Vagina (tissue), 2 donors: ENCODE measurements at regions not wholly inside any gene's neighbourhood (a gene's known extent, or its start where the extent isn't known, plus 50 kb on each side); places are given as distances from the start of the nearest gene placed in this dataset.

Source experiments
- DNase-seq, 2 donors: peaks; one replicate each; pipeline ENCODE4 v3.0.0-alpha.2; 2017; ENCODE audit errors: extremely low spot score in 2 of 2
- H3K27ac ChIP-seq: fragments of 200-600 bp; sonication (generic); one replicate; pipeline ENCODE4 v1.5.1; 2019
- H3K27me3 ChIP-seq: fragments of 200-600 bp; sonication (generic); one replicate; pipeline ENCODE4 v1.5.1; 2019
- H3K36me3 ChIP-seq, 2 donors: fragments of 200-600 bp; sonication (generic); one replicate each; pipeline ENCODE4 v1.5.1; 2017 to 2019
- H3K4me1 ChIP-seq: fragments of 200-600 bp; sonication (generic); one replicate; pipeline ENCODE4 v1.5.1; 2019
- H3K4me3 ChIP-seq, 2 donors: fragments of 200-600 bp; sonication (generic); 1 replicate in 1 of 2; 2 replicates in 1 of 2; pipeline ENCODE4 v1.5.1; 2016 to 2019
- H3K9me3 ChIP-seq: fragments of 200-600 bp; sonication (generic); one replicate; pipeline ENCODE4 v1.5.1; 2019
- POLR2A ChIP-seq, 2 donors: fragments of 450-650 bp; IDR thresholded peaks; one replicate each; pipeline ENCODE4 v1.6.1; 2017; ENCODE audit warnings: antibody characterized with exemption in 2 of 2, mild to moderate bottlenecking in 2 of 2, moderate library complexity in 2 of 2
- POLR2AphosphoS5 ChIP-seq, 2 donors: sonication (generic); formaldehyde crosslinking; IDR thresholded peaks; one replicate each; pipeline ENCODE4 v1.9.0; 2017; ENCODE audit warnings: antibody characterized with exemption in 2 of 2, mild to moderate bottlenecking in 2 of 2, low read depth in 1 of 2; ENCODE audit not compliant: insufficient read depth in 1 of 2
- intact Hi-C: fragments of 100-400 bp; cut with DNase I; formaldehyde crosslinking; loops from one replicate; pipeline ENCODE4 v1.15.1; 2023
- TF ChIP-seq, protein P1 (sequence below), 3 experiments: fragments of 450-650 bp in 2 of 3; fragments of 200-600 bp in 1 of 3; sonication (generic) in 1 of 3; IDR thresholded peaks; one replicate each; pipeline ENCODE4 v1.5.1; 2017 to 2019; ENCODE audit warnings: antibody characterized with exemption in 3 of 3, mild to moderate bottlenecking in 2 of 3, moderate library complexity in 2 of 3

DNA sequence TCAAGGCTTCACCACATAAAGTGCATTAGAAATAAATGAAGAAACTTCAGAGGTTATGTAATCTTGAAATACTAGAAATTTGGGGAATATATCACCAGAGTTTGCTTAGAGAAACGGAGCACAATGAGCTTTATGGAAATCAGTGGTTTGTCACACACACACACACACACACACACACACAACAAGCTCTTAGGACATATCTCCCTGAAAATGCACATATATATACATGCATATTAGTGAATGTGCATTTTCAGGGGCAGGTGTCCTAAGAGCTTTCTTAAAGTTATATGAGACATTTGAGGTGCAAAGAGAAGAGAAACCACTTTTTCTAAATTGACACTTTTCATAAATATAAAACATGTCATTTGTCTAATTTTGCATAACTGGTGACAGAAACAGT, 93.7 kb upstream of the CARD18 start:
- DNase-seq, result no peak
- Histone ChIP-seq H3K4me1 (no peaks in the 10 kb centered on the region), H3K27me3 (no peaks in the 10 kb centered on the region), H3K4me3 (no peak overlapping the region), H3K9me3 (no peaks in the 10 kb centered on the region), H3K36me3 (no peaks in the 10 kb centered on the region), H3K27ac (no peak overlapping the region)
- TF ChIP-seq POLR2A (IDR thresholded peaks at IDR 0.05) (no peak), POLR2AphosphoS5 (IDR thresholded peaks at IDR 0.05; ENCODE audit: insufficient read depth in 1 of 2, low read depth in 1 of 2) (no peak)
- TF ChIP-seq, protein P1, sequence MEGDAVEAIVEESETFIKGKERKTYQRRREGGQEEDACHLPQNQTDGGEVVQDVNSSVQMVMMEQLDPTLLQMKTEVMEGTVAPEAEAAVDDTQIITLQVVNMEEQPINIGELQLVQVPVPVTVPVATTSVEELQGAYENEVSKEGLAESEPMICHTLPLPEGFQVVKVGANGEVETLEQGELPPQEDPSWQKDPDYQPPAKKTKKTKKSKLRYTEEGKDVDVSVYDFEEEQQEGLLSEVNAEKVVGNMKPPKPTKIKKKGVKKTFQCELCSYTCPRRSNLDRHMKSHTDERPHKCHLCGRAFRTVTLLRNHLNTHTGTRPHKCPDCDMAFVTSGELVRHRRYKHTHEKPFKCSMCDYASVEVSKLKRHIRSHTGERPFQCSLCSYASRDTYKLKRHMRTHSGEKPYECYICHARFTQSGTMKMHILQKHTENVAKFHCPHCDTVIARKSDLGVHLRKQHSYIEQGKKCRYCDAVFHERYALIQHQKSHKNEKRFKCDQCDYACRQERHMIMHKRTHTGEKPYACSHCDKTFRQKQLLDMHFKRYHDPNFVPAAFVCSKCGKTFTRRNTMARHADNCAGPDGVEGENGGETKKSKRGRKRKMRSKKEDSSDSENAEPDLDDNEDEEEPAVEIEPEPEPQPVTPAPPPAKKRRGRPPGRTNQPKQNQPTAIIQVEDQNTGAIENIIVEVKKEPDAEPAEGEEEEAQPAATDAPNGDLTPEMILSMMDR (IDR thresholded peaks at IDR 0.05), result no peak
- intact Hi-C loops, result no loop called here

DNA sequence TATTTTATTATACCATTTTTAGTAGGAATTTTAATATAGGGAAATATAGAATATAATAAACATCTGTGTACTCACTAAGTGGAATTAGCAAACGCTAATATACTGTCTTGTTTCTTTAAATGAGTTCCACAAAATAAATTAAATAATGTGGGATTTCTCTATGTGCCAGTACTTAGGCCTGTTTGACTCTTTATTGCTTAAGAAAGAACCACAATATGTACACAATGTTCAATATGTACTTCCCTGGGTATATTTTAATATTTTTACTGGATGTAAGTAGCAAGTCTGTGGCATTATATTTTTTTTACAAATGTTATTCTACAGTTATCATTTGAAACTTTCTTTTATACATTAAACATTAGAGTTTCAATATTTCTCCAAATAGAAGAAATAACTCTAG, 92.5 kb upstream of the CARD18 start:
- Histone ChIP-seq H3K4me3 (no peak overlapping the region), H3K36me3 (no peaks in the 10 kb centered on the region), H3K4me1 (no peaks in the 10 kb centered on the region), H3K27ac (no peak overlapping the region), H3K9me3 (no peaks in the 10 kb centered on the region), H3K27me3 (no peaks in the 10 kb centered on the region)
- intact Hi-C loops, result no loop called here
- TF ChIP-seq, protein P1 (IDR thresholded peaks at IDR 0.05), result no peak
- TF ChIP-seq POLR2AphosphoS5 (IDR thresholded peaks at IDR 0.05; ENCODE audit: insufficient read depth in 1 of 2, low read depth in 1 of 2), result no peak
- no peak for TF ChIP-seq POLR2A (IDR thresholded peaks at IDR 0.05)
- no peak for DNase-seq

DNA sequence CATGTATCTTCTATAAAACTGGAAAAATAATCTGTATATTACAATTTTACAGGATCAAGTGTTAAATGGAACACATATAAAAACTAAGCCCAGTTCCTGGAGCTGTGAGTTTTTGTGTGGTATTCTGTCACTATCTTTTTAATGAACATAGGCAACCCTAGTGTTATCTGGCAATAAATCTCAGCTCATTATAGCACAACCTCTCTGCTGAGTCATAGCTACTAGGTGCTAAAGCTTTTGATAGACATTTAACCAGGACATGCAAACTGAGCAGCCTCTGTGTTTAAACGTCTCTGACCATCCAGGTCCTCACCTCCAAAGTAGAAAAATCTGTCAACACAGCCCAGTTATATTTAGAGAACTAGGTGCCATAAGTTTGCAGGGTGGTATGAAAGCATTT, 91.0 kb upstream of the CARD18 start:
- DNase-seq, result no peak
- Histone ChIP-seq H3K36me3 (no peaks in the 10 kb centered on the region), H3K4me3 (no peak overlapping the region), H3K27ac (no peak overlapping the region), H3K27me3 (no peaks in the 10 kb centered on the region), H3K4me1 (no peaks in the 10 kb centered on the region), H3K9me3 (no peaks in the 10 kb centered on the region)
- TF ChIP-seq POLR2A (IDR thresholded peaks at IDR 0.05), result no peak
- TF ChIP-seq, protein P1 (IDR thresholded peaks at IDR 0.05), result no peak
- no peak for TF ChIP-seq POLR2AphosphoS5 (IDR thresholded peaks at IDR 0.05; ENCODE audit: insufficient read depth in 1 of 2, low read depth in 1 of 2)
- intact Hi-C loops, result no loop called here

DNA sequence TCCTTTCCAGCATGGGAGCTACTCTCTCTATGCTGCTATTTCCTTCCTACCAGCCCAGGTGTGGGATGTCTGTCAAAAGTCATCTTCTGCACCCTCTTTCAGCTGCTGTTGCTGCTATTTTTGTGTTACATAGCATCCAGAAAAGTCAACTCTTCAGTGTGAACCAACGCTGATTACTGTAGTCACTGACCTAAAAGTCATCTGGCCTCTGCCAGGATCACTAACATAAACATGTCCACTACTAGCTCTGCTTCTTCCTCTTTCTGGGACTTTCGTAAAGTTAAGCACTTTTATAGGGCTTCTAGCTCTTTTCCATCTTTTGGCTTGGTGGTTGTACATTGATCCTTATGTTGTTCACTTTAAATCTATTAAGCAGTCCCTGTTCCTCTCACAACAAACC, 90.2 kb upstream of the CARD18 start:
- H3K9me3 ChIP-seq, result no peaks in the 10 kb centered on the region
- TF ChIP-seq, protein P1 (IDR thresholded peaks at IDR 0.05), result no peak
- TF ChIP-seq POLR2AphosphoS5 (IDR thresholded peaks at IDR 0.05; ENCODE audit: insufficient read depth in 1 of 2, low read depth in 1 of 2) (no peak), POLR2A (IDR thresholded peaks at IDR 0.05) (no peak)
- no peaks in the 10 kb centered on the region for H3K4me1 ChIP-seq
- intact Hi-C loops, result no loop called here
- no peak overlapping the region for H3K27ac ChIP-seq
- no peaks in the 10 kb centered on the region for H3K36me3 ChIP-seq
- H3K27me3 ChIP-seq, result no peaks in the 10 kb centered on the region
- H3K4me3 ChIP-seq, result no peak overlapping the region
- DNase-seq, result no peak

DNA sequence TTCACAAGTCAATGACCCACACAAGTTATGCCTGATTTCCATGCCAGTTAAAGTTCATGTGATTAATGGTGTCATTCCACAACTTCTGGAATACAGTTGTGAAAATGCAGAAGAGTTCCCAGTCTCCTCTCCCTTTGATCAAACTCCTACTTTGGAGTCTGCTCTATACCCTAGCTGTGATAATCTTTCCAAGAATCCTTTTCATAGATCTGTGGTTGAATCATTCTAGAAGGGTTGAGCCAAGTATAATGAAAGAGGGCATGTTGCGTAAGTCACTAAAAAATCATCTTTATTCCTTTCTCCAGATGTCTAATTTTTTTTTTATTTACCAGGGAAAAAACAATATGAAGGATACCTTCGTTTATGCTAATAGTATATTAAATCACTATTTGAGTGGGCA, 89.7 kb upstream of the CARD18 start:
- no peaks in the 10 kb centered on the region for H3K9me3 ChIP-seq
- H3K36me3 ChIP-seq, result no peaks in the 10 kb centered on the region
- no peak overlapping the region for H3K4me3 ChIP-seq
- TF ChIP-seq POLR2AphosphoS5 (IDR thresholded peaks at IDR 0.05; ENCODE audit: insufficient read depth in 1 of 2, low read depth in 1 of 2) (no peak), POLR2A (IDR thresholded peaks at IDR 0.05) (no peak)
- TF ChIP-seq, protein P1 (IDR thresholded peaks at IDR 0.05), result no peak
- H3K27me3 ChIP-seq, result no peaks in the 10 kb centered on the region
- intact Hi-C loops, result no loop called here
- no peaks in the 10 kb centered on the region for H3K4me1 ChIP-seq
- no peak overlapping the region for H3K27ac ChIP-seq
- no peak for DNase-seq
